Anterior cingulate cortex (tissue), 58 donors: ENCODE measurements at regions not wholly inside any gene's neighbourhood (a gene's known extent, or its start where the extent isn't known, plus 50 kb on each side); places are given as distances from the start of the nearest gene placed in this dataset.

ENCODE experiments used
- DNase-seq, 58 donors: peaks; one replicate each; lab custom pipeline; 2025; lab: John Stamatoyannopoulos, UW

DNA sequence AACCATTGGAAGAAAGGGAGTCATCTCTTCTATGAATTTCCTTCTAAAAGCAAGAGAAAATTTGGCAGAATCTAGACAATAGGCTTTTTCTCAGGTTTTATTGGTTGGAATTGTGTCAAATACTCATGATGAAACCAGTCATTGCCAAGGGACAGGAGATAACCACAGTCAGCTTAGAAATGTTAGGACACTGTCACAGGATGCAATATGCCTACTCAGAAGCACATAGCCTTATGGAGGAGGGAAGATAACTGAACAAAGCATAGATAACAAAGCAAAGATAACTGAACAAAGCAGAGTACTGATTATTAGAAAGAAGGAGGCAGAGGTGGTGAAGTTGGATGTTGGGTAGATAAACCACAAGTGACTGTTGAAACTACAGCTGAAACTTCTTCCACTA lies 303.5 kb upstream of the PDGFD start:
- DNase-seq, result no peak

DNA sequence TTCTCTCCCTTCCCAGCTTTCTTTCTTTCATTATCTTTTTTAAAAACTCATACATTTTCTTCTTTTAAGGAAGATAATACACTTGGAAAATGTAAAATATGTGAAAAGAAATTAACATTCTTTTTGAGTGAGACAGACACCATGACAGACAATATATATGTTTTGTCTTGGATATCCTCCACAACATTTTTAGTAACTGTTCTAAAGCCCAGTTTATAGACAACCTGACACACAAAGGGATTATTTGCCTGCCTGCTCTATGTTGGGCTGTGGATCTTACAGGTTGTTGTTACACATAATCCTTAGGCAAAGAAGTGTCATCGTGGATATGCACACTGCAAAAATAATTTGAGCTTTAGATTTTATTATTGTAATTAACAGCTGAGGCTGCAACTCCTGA lies 301.4 kb upstream of the PDGFD start:
- DNase-seq, result no peak

DNA sequence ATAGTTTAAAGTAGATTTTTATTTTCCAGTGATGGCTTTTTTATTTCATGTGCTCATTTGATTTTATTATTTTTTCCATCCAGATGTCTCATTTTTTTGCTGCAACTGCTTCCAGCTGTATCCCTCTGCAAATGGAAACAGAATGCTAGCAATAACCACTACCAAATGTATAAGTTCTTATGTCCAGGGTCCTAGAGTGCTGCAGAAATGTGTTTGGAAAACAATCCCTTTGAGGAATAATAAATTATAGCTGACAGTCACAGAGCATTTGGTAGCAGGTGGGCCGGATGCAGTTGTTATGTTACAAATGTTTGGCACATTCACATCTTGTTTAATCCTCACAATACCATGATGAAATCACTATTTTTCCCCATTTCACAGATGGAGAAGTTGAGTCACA lies 300.7 kb upstream of the PDGFD start:
- no peak for DNase-seq

DNA sequence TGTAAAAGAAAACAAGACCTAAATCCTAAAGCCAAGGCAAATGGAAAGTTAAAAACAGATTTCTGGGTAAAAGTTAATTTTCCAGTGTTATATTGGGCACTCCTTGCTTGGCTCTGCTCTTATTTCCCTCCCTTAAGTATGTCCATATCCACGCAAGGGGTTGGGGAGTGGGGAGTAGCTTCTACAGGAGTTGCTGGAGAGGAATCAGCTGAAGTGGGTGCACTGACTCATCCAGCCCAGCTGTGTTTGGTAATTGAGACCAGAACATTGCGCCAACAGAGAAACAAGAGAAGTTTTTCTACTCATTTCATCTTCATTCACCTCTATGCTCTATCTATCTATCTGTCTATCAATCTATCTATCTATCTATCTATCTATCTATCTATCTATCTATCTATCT lies 298.4 kb upstream of the PDGFD start:
- DNase-seq, result peak in 6 of 58 donors; percentile 0 to 12 (median 4)

DNA sequence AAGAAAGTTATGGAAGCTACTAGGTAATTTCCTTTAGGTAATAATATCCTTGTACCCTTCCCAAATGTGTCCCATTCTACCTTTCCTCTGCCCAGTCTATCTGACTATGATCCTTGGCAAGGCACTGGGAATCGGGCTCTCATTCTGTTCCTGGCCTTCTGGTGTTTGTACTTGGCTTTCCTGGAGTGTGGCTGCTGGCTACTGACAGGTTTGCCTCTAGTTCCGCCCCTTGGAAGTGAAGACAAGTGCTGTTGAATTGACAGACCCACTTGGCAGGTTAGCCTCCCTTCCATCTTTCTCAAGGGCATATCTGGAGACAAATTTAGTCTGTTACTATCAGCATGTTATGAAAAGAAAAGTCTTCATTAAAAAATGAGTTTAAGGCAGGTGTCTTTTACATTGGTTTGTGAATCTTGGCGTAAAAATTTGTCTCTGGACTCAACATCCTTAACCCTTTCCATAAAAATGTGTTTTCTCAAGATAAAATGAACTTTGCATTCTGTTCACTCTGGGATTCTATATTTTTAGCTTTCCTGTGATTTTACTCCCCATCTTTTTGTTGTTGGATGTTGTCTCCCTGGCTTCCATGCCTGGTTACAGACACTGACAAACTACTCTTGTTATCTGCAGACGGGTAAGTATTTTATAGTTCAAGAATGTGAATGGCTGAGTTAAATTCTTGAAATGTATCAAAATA lies 287.4 kb upstream of the PDGFD start:
- no peak for DNase-seq

DNA sequence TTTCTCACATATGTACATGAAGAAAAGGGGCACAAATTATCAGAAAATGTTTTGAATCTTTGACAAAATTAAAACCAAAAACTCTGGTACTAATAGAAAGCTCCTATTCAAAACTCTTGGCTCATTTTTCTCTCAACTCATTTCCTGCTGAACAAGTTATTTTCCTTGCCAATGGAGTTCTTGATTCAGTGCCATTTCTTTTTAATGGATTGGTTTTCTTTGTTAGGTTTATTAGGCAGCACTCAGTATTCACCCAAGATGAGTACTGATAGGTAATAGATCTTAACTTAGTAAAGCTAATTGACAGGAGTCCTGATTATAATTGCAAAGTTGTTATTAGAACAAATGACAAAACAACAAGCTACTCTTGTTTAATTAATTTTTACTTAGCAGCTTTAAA lies 279.4 kb upstream of the PDGFD start:
- peak in 1 of 58 donors; percentile 10 for DNase-seq

DNA sequence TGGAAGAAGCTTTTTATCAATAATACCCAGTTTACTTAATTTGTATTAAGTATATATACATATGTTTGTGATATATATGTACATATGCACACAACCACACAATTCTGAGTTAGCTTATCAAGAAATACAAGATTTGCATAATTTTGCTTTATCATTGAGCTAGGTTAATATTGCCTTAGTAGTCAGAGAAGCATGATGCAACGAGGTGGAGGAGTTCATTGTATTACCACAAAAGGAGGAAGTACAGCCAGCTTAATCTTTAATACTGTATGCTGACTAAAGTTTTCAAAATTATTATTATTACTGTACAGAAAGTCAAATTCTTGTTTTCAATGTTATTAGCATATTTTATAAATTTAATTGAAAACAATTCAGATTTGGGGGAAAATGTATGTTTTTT lies 278.4 kb upstream of the PDGFD start:
- DNase-seq, result no peak

DNA sequence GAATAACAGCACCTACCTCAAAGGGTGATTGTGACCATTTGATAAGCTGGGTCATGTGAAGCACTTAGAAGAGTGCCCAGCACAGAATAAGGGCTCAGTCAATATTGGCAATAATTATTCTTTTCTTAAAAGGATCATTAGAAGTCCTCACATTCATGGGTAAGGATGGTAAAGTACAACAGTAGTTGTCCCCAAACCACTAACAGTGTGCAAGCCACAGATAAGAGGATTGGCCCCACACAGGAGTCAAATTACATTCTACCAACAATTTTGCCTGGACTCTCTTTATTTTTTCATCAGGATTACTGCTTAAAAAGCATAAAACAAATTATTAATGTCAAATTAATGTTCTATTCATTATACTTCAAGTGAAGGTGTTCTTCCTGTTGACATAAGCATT lies 271.5 kb upstream of the PDGFD start:
- DNase-seq, result no peak

DNA sequence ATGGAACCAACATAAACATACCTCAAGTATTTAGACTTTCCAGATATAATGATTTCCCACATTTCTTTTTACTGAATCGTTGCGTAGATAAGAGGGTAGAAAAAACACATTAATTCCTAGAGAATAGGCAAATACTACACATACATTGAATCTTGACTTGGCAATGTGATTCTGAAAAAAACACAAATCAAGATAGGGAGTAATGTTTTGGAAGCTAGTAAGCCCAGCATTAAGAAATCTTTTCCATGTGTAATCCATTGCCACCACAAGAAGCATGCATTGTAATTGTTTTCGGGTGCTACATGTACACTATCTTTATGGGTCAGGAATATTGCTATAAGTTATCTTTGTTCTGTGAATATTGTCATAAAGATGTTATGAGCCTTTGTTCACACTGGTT lies 269.8 kb upstream of the PDGFD start:
- no peak for DNase-seq

DNA sequence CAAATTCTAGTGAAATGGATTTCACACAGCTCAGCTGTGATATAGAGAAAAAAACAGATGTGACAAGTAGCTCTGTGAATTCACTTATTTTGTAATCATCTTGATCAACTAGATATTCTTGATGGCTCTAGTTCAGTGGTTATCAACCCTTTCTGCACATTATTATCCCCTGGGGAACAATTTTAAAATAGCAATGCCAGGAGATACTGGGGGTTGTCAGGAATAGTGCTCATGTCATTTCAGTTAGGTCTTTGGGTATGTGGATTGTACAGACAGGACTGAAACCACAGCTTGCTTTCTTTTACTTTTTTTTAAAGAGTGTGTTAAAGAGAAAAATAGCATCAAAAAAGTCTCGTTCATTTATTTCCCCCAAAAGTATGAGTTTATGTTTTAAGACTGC lies 269.0 kb upstream of the PDGFD start:
- DNase-seq, result no peak

DNA sequence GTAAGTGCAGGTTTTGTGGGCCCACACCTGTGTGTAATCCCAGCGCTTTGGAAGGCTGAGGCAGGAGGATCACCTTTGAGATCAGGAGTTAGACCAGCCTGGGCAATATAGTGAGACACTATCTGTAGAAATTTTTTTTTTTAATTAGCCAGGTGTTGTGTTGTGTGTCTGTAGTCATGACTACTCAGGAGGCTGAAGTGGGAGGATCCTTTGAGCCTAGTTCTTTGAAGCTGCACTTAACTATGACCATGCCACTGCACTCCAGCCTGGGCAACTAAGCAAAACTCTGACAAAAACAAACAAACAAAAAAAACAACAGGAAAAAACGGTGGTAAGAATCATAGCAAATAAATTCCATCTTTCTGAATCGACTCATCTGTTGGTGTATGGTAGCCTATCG lies 268.6 kb upstream of the PDGFD start:
- no peak for DNase-seq

DNA sequence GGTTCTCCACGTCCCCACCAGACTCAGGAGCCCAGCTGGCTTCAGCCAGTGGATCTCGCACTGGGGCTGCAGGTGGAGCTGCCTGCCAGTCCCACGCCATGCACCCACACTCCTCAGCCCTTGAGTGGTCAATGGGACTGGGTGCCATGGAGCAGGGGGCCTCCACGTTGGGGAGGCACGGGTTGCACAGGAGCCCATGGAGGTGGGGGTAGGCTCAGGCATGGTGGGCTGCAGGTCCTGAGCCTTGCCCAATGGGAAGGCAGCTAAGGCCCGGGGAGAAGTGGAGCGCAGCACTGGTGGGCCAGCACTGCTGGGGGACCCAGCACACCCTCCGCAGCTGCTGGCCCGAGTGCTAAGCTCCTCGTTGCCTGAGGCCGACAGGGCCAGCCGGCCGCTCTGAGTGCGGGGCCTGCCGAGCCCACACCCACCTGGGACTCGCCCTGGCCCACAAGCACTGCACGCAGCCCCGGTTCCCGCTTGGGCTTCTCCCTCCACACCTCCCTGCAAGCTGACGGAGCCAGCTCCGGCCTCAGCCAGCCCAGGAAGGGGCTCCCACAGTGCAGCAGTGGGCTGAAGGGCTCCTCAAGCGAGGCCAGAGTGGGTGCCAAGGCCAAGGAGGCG lies 258.5 kb upstream of the PDGFD start:
- DNase-seq, result no peak

DNA sequence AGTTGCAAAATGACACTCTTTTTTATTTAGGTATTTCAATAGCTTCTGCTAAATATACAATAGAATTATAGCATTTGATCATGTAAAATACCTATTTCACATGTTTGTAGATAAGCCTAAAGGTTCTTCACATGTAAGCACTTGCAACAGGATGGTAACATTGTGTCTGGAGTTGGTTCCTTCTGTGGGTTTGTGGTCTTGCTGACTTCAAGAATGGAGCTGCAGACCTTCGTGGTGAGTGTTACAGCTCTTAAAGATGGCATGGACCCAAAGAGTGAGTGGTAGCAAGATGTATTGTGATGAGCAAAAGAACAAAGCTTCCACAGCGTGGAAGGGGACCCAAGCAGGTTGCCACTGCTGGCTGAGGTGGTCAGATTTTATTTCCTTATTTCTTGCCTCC lies 246.4 kb upstream of the PDGFD start:
- DNase-seq, result no peak

DNA sequence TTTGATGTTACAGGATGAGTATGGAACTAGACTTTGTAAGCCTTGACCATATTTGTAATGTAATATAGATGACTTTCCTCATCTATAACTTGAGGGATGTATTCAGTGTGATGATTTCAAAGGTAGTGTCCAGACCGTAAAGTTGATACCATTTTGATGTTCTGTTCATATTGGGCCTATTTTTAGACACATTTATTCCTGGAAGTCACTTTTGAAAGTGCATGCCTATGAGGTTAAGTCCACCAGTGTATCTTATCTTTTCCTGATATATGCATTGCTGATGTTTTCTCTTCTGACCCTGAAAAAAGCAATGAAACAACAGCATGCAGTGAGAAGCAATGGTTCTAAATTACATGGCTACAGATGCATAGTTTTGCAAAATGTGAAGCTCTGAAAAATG lies 244.7 kb upstream of the PDGFD start:
- DNase-seq, result no peak

DNA sequence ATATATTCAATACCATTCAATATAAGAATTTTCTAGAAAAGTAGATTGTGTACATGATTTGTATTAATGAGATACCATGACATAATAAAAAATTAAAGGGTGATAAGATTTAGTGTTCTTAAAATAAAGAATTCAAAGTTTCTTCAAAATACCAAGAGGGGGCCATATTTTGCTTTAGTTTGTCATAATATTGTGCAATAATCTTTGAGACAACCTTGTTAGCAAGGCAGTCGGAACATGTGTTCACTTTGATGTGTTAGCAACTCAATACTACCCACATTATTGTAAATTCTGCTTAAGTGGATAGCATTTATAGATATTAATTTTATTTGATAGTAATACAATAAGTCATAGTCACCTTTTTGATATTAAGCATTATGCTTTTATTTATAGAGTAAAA lies 241.3 kb upstream of the PDGFD start:
- DNase-seq, result no peak

DNA sequence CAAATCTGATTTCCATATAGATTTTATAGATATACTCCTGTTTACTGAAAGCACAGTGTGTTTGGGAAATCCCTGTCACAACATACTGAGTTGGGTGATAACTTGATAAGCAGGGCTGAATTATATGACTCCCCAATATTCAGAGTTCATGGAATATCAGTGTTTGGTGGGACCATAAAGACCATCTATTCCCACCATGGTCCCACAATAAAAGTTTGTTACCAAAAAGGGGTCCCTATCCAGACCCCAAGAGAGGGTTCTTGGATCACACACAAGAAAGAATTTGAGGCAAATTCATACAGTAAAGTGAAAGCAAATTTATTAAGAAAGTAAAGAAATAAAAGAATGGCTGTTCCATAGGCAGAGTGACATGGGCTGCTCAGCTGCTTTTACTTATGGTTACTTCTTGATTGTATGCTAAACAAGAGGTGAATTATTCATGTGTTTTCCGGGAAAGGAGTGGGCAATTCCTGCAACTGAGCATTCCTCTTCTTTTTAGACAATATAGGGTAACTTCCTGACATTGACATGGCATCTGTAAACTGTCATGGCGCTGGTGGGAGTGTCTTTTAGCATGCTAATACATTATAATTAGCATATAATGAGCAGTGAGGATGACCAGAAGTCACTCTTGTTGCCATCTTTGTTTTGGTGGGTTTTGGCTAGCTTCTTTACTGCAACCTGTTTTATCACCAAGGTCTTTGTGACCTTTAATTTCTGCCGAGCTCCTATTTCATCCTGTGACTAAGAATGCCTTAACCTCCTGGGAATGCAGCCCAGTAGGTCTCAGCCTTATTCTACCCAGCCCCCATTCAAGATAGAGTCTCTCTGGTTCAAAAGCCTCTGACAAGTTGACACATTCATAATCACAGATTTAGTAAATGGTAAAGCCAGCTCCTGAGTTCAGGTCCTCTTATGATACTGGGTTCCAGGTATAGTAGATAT lies 240.6 kb upstream of the PDGFD start:
- DNase-seq, result no peak

DNA sequence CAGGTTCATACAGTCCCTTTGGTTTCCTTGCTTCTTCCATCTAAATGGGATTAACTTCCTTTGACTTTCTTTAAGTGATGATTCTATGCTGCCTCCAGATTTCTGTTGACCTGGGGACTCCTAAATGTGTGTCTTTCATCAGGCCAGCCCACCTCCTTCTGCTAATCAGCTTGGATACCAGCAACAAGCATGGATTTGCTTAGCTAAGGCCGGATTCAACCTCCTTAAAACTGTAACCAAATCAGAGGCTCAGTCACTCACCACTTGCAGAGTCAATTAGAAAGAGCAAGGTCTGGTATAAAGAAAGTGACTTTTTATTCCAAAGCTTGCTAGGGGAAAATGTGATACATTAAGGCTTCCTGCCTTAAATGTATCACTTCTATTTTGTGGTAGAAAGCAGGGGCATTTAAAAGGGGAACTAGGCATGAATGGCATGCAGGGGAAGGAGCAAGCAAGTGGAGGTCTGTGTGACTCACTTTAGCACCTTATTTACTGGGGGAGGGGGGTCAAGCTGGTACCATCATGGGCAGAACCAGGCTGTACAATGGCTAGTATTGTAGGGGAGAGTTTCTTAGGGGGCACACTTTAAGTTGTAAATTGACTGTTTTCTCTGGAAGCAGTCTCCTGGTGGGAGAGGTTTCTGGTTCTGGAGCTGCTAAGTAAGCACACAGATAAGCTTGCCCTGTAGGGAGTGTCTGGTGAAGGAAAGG lies 239.0 kb upstream of the PDGFD start:
- DNase-seq, result no peak

DNA sequence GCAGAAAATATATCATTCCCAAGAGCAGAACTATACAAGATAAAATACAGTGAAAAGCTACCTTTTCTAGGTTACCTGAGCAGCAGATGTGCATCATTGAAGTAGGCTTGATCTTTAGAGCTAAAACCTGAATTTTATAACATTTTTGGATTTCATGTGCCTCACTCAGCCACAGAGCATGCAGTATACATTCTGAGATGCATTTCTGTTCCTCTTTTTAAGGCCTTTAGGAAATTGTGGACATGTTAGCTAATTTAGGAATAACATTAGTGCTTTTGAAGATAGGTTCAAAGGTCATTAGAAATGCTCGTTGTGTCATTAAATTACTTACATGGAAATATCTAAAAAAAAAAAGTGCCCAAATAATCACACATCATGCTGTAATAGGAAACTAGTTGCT lies 230.6 kb upstream of the PDGFD start:
- DNase-seq, result no peak

DNA sequence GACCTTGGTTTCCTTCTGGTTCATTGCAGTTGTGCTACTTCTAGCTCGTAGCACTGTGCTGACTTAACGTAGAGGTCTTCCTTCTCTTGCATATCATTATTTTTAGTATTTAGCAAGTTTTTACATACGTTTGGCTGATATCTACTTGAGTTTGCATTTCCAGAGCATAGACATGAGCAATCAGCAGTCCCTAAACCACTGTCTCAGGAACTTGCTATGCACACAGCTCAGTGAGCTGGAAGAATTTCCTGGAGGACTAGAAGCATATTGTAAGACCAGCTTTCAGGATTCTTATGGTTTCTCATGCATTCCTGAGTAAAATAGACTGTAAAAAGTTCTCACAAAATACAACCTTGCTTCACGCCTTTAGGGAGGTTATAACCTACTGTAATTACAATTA lies 226.7 kb upstream of the PDGFD start:
- no peak for DNase-seq

DNA sequence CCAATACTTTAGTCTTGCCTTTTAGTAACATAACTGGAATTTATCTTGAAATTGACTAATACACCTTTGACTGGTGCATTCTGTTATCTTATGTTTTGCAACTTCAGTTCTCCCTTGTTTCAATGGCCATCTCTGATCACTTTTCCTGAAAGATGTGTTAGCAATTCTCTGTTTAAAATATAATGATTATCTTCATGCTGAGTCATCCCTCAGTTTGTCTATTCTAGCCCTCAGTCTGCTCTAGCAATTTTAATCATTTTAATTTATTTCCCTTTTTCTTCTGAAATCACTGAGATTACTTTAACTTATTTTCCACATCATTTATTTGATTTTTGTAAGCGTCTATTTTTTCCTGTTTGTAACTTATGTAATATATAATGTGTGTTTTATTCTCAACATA lies 221.9 kb upstream of the PDGFD start:
- DNase-seq, result no peak

DNA sequence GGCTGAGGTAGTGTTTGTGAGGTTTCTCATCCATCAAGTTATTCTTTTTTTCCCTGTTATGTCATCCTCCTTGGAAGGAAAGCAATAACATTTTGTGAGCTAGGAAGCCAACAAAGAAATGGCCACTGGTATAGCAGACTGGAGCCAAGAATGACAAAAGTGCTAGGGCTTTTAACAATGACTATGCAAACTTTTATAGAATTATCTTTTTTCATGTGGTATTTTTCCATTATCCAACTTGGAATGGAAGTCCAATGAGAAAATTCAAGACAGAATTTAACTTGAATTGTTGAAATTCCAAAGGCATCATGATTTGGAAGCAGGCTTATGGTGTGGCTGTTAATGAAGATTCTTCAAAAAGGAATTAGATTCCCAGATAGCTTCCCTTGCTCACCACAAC lies 216.4 kb upstream of the PDGFD start:
- DNase-seq, result no peak
